ENCODE measurements at regions not wholly inside any gene's neighbourhood (a gene's known extent, or its start where the extent isn't known, plus 50 kb on each side); places are given as distances from the start of the nearest gene placed in this dataset.

DNA sequence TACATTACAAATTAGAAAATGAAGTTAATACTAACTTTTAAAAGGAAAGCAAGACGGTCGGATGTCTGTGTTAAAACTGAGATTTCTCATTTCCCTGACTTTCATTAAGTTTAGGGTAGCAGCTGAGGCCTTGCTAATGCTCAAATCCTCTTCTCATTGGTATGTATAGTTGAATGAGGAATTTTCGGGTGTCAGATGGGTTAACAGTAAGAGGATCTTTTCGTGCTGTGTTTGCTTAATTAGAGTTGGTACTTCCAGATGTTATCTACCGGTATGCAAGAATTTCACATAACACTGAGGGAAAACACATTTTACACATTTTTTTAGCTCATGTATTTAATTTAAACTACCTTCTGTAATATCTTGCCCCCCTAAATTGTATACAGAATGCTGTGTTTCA lies 168.2 kb upstream of the CTNND2 start:
- Histone ChIP-seq H3K36me3 (no peaks in the 10 kb centered on the region), H3K9me3 (ENCODE audit: severe bottlenecking) (no peaks in the 10 kb centered on the region), H3K27me3 (ENCODE audit: insufficient read depth, low read depth, severe bottlenecking) (no peaks in the 10 kb centered on the region), H3K4me3 (ENCODE audit: low read depth, low read length) (no peak overlapping the region), H3K27ac (no peak overlapping the region)
- DNase-seq, result no peak
- TF ChIP-seq, protein P1, sequence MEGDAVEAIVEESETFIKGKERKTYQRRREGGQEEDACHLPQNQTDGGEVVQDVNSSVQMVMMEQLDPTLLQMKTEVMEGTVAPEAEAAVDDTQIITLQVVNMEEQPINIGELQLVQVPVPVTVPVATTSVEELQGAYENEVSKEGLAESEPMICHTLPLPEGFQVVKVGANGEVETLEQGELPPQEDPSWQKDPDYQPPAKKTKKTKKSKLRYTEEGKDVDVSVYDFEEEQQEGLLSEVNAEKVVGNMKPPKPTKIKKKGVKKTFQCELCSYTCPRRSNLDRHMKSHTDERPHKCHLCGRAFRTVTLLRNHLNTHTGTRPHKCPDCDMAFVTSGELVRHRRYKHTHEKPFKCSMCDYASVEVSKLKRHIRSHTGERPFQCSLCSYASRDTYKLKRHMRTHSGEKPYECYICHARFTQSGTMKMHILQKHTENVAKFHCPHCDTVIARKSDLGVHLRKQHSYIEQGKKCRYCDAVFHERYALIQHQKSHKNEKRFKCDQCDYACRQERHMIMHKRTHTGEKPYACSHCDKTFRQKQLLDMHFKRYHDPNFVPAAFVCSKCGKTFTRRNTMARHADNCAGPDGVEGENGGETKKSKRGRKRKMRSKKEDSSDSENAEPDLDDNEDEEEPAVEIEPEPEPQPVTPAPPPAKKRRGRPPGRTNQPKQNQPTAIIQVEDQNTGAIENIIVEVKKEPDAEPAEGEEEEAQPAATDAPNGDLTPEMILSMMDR (IDR thresholded peaks at IDR 0.05; ENCODE audit: low read depth, low read length), result no peak

DNA sequence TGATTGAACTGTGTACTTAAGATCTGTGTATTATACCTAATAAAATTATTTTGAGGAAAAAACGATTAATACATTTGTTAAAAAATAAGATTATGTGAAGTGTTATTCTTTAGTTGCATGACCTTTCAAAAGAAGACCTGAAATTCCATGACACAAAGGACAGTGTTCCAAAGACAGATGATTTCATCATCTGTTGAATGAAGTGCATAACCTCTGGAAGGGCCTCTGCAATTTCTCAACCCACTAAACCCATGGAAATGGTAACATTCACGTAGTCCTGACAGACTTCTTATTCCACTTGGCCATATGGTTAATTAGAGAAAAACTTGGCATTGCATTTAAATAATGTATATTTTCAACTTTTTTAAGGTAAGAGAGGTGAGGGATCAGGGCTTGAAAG lies 167.2 kb upstream of the CTNND2 start:
- Histone ChIP-seq H3K4me3 (ENCODE audit: low read depth, low read length) (no peak overlapping the region), H3K27me3 (ENCODE audit: insufficient read depth, low read depth, severe bottlenecking) (no peaks in the 10 kb centered on the region), H3K9me3 (ENCODE audit: severe bottlenecking) (no peaks in the 10 kb centered on the region), H3K36me3 (no peaks in the 10 kb centered on the region), H3K27ac (no peak overlapping the region)
- TF ChIP-seq, protein P1 (IDR thresholded peaks at IDR 0.05; ENCODE audit: low read depth, low read length), result no peak
- DNase-seq, result no peak

DNA sequence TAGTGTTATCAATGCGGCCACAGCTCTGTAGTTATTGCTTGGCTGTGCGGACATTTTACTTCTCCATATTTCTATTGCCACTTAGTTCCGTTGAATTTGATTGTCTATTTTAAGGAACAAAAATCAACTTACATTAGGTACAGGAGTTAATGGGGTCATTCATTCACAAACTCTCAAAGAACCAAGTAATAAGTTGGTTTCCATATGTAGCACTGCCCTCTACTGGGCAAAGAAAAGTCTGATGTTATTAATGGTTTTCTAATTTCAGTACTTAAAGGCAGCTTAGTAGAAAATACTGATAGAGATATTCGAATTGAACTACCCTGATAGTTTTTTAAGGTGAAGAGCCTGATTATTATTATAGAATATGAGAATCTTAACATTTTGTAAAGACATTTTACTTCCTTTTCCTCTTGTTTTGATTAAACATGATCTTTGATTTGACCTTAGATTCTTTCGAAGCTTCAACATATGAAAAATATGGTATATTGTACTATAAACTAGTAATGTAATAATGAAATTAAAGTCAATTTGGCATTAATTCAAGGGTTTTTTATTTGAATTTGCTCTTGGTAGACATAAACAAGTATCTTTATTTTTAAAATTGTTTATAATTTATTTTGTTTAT lies 119.5 kb upstream of the CTNND2 start:
- TF ChIP-seq, protein P1 (IDR thresholded peaks at IDR 0.05; ENCODE audit: low read depth, low read length), result peak; percentile 27; the same call in 1 of the 2 replicates
- peaks cover 12% of the 10 kb centered on the region for H3K9me3 ChIP-seq (ENCODE audit: severe bottlenecking)
- no peak overlapping the region for H3K4me3 ChIP-seq (ENCODE audit: low read depth, low read length)
- H3K27me3 ChIP-seq (ENCODE audit: insufficient read depth, low read depth, severe bottlenecking), result no peaks in the 10 kb centered on the region
- H3K36me3 ChIP-seq, result no peaks in the 10 kb centered on the region
- no peak overlapping the region for H3K27ac ChIP-seq
- peak; percentile 30 for DNase-seq

DNA sequence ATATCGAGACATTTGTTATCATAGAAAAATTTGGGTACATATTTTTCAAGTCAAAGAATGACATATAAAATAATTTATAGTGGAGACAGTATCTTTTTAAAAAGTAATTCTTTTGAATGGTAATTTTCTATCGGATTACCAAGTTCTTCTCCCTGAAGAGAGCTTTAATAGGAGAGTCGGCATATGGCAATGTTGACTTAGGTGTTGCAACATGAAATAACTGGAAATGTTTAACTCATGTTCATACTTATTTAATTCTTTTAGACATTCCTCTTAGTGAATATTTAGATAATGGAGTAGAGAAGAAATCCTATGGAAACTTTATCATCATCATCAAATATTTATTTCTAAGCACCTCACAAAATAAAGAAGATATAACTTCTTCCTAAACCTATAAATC lies 118.2 kb upstream of the CTNND2 start:
- H3K4me3 ChIP-seq (ENCODE audit: low read depth, low read length), result no peak overlapping the region
- TF ChIP-seq, protein P1 (IDR thresholded peaks at IDR 0.05; ENCODE audit: low read depth, low read length), result no peak
- peaks cover 6% of the 10 kb centered on the region for H3K9me3 ChIP-seq (ENCODE audit: severe bottlenecking)
- H3K27me3 ChIP-seq (ENCODE audit: insufficient read depth, low read depth, severe bottlenecking), result no peaks in the 10 kb centered on the region
- H3K36me3 ChIP-seq, result no peaks in the 10 kb centered on the region
- no peak for DNase-seq
- H3K27ac ChIP-seq, result no peak overlapping the region

DNA sequence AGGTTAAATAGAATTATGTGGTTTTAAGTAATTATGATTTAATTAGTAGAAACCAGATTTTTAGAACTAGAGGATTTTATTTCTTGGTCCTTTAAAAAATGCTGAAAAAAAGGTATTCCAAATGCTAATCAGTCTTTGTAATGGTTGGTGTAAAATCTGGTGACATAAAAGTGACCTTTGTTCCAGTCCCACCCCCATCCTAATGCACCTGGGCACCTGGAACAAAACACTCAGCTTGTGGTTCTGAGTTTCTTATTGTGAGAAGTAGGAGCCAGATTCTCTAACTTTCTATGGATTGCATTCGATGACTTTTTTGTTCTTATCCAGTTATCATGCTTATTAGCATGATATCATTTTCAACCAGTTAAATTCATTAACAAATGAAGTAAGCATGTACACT lies 115.1 kb upstream of the CTNND2 start:
- no peak overlapping the region for H3K27ac ChIP-seq
- no peak overlapping the region for H3K4me3 ChIP-seq (ENCODE audit: low read depth, low read length)
- no peak for DNase-seq
- no peaks in the 10 kb centered on the region for H3K27me3 ChIP-seq (ENCODE audit: insufficient read depth, low read depth, severe bottlenecking)
- H3K36me3 ChIP-seq, result no peaks in the 10 kb centered on the region
- TF ChIP-seq, protein P1 (IDR thresholded peaks at IDR 0.05; ENCODE audit: low read depth, low read length), result no peak
- no peaks in the 10 kb centered on the region for H3K9me3 ChIP-seq (ENCODE audit: severe bottlenecking)

DNA sequence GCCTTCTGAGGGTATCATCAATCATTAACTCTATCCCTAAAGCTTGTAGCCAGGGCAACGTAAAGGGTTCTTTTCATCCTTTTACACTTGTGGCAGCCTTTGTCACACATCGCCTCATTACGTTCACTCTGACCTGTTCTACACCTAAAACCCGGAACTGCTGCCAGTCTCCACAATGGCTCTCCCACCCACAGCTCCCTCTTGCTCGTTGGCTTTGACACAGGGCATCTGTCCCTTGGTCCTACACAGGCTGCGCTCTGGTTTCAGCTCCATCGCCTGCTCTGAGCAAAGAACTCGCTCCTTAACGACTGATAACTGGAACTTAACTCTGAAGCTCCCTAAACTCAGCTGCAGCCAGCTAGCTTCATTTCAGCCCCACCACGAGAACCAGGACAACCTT lies 112.8 kb upstream of the CTNND2 start:
- no peaks in the 10 kb centered on the region for H3K27me3 ChIP-seq (ENCODE audit: insufficient read depth, low read depth, severe bottlenecking)
- no peak overlapping the region for H3K4me3 ChIP-seq (ENCODE audit: low read depth, low read length)
- no peaks in the 10 kb centered on the region for H3K9me3 ChIP-seq (ENCODE audit: severe bottlenecking)
- no peaks in the 10 kb centered on the region for H3K36me3 ChIP-seq
- peak overlapping the region; percentile 67 for H3K27ac ChIP-seq
- peak; percentile 39 for DNase-seq
- TF ChIP-seq, protein P1 (IDR thresholded peaks at IDR 0.05; ENCODE audit: low read depth, low read length), result no peak

Measured in WERI-Rb-1 (cell line).